HEK293 (cell line): ENCODE measurements at regions not wholly inside any gene's neighbourhood (a gene's known extent, or its start where the extent isn't known, plus 50 kb on each side); places are given as distances from the start of the nearest gene placed in this dataset.
A peak's percentile ranks its signal among the peaks of the same experiment; 100 is the strongest.

Source experiments
- CTCF ChIA-PET: fragments of 350-600 bp; formaldehyde crosslinking; extraction: SDS; loops from one replicate; lab custom pipeline; 2021; ENCODE audit warnings: antibody characterized with exemption; lab: Yijun Ruan, JAX
- POLR2A ChIA-PET: fragments of 300-600 bp; formaldehyde crosslinking; extraction: SDS; loops from one replicate; lab custom pipeline; 2020; ENCODE audit warnings: antibody characterized with exemption, inconsistent platforms; lab: Yijun Ruan, JAX
- H3K27ac ChIP-seq: fragments of 200-500 bp; sonication (Bioruptor generic); 2 replicates; pipeline ENCODE4 v1.5.1; 2014; ENCODE audit warnings: low read depth, low read length, control low read depth, inconsistent platforms; ENCODE audit errors: extremely low read depth
- H3K36me3 ChIP-seq, 2 experiments: fragments of 200-500 bp in 1 of 2; sonication (Bioruptor generic) in 1 of 2; 1 replicate in 1 of 2; 2 replicates in 1 of 2; pipeline ENCODE4 v1.5.1; 2014 to 2017; ENCODE audit warnings: inconsistent platforms in 2 of 2, low read length in 2 of 2; ENCODE audit not compliant: control insufficient read depth in 2 of 2, insufficient read depth in 1 of 2
- H3K4me1 ChIP-seq: fragments of 200-500 bp; sonication (Bioruptor generic); 2 replicates; pipeline ENCODE4 v1.5.1; 2014; ENCODE audit warnings: mild to moderate bottlenecking, low read length, inconsistent platforms; ENCODE audit not compliant: control insufficient read depth, insufficient read depth
- H3K4me3 ChIP-seq: 2 replicates; pipeline ENCODE4 v1.5.1; 2011; ENCODE audit warnings: low read depth, mild to moderate bottlenecking, control low read depth, low read length, moderate library complexity
- H3K9me3 ChIP-seq: fragments of 200-500 bp; sonication (Bioruptor generic); 2 replicates; pipeline ENCODE4 v1.5.1; 2014; ENCODE audit warnings: low read depth, low read length, inconsistent platforms; ENCODE audit not compliant: control insufficient read depth, insufficient read depth
- HOXC10 ChIP-seq: sonication (generic); formaldehyde crosslinking; IDR thresholded peaks from 2 replicates; pipeline ENCODE4 v1.8.1; 2023; ENCODE audit warnings: mild to moderate bottlenecking, missing genetic modification reagents
- KLF10 ChIP-seq: fragments of 450-650 bp; IDR thresholded peaks from 2 replicates; pipeline ENCODE4 v1.5.1; 2018; ENCODE audit warnings: missing biosample characterization, mild to moderate bottlenecking, missing genetic modification characterization
- OSR2 ChIP-seq: fragments of 450-650 bp; formaldehyde crosslinking; IDR thresholded peaks from 2 replicates; pipeline ENCODE4 v1.5.1; 2016; ENCODE audit warnings: missing biosample characterization, missing genetic modification characterization
- REPIN1 ChIP-seq: fragments of 450-650 bp; formaldehyde crosslinking; IDR thresholded peaks from 2 replicates; pipeline ENCODE4 v1.5.1; 2017; ENCODE audit warnings: missing biosample characterization, missing genetic modification characterization, low read depth
- SCRT2 ChIP-seq: fragments of 450-650 bp; formaldehyde crosslinking; IDR thresholded peaks from 2 replicates; pipeline ENCODE4 v1.5.1; 2016; ENCODE audit warnings: missing biosample characterization, missing genetic modification characterization
- YY2 ChIP-seq: fragments of 450-650 bp; formaldehyde crosslinking; IDR thresholded peaks from 2 replicates; pipeline ENCODE4 v1.5.1; 2016; ENCODE audit warnings: missing biosample characterization, missing genetic modification characterization
- ZBTB11 ChIP-seq: fragments of 450-650 bp; formaldehyde crosslinking; conservative IDR thresholded peaks from 2 replicates; pipeline ENCODE4 v1.5.1; 2016; ENCODE audit warnings: low read depth, missing biosample characterization, missing genetic modification characterization
- ZBTB44 ChIP-seq: fragments of 450-650 bp; IDR thresholded peaks from 2 replicates; pipeline ENCODE4 v1.5.1; 2018; ENCODE audit warnings: missing biosample characterization, mild to moderate bottlenecking, missing genetic modification characterization
- ZIC2 ChIP-seq: fragments of 450-650 bp; formaldehyde crosslinking; IDR thresholded peaks from 2 replicates; pipeline ENCODE4 v1.5.1; 2016; ENCODE audit warnings: missing biosample characterization, missing genetic modification characterization
- ZNF155 ChIP-seq: fragments of 450-650 bp; formaldehyde crosslinking; IDR thresholded peaks from 2 replicates; pipeline ENCODE4 v1.5.1; 2016; ENCODE audit warnings: missing biosample characterization, missing genetic modification characterization
- ZNF157 ChIP-seq: fragments of 450-650 bp; formaldehyde crosslinking; IDR thresholded peaks from 2 replicates; pipeline ENCODE4 v1.5.1; 2016; ENCODE audit warnings: missing biosample characterization, missing genetic modification characterization
- ZNF23 ChIP-seq: fragments of 450-650 bp; formaldehyde crosslinking; IDR thresholded peaks from 2 replicates; pipeline ENCODE4 v1.5.1; 2016; ENCODE audit warnings: missing biosample characterization, missing genetic modification characterization, borderline replicate concordance
- ZNF248 ChIP-seq: fragments of 450-650 bp; formaldehyde crosslinking; IDR thresholded peaks from 2 replicates; pipeline ENCODE4 v1.5.1; 2017; ENCODE audit warnings: missing biosample characterization, missing genetic modification characterization
- ZNF335 ChIP-seq: fragments of 450-650 bp; formaldehyde crosslinking; conservative IDR thresholded peaks from 2 replicates; pipeline ENCODE4 v1.5.1; 2016; ENCODE audit warnings: missing biosample characterization, missing genetic modification characterization
- ZNF416 ChIP-seq: fragments of 450-650 bp; formaldehyde crosslinking; IDR thresholded peaks from 2 replicates; pipeline ENCODE4 v1.5.1; 2016; ENCODE audit warnings: missing biosample characterization, missing genetic modification characterization
- ZNF621 ChIP-seq: fragments of 450-650 bp; formaldehyde crosslinking; IDR thresholded peaks from 2 replicates; pipeline ENCODE4 v1.5.1; 2017; ENCODE audit warnings: missing biosample characterization, missing genetic modification characterization
- ZNF76 ChIP-seq: fragments of 450-650 bp; formaldehyde crosslinking; IDR thresholded peaks from 2 replicates; pipeline ENCODE4; 2016; ENCODE audit warnings: low read depth, missing biosample characterization, missing genetic modification characterization, borderline replicate concordance
- ZNF777 ChIP-seq: fragments of 450-650 bp; formaldehyde crosslinking; IDR thresholded peaks from 2 replicates; pipeline ENCODE4 v1.5.1; 2017; ENCODE audit warnings: missing biosample characterization, missing genetic modification characterization, borderline replicate concordance
- ZSCAN5A ChIP-seq: fragments of 450-650 bp; formaldehyde crosslinking; IDR thresholded peaks from 2 replicates; pipeline ENCODE4 v1.5.1; 2016; ENCODE audit warnings: missing biosample characterization, missing genetic modification characterization
- TF ChIP-seq, protein P1 (sequence below): fragments of 450-650 bp; formaldehyde crosslinking; IDR thresholded peaks from 2 replicates; pipeline ENCODE4 v1.5.1; 2016; ENCODE audit warnings: missing biosample characterization, missing genetic modification characterization
- TF ChIP-seq, protein P2 (sequence below): fragments of 450-650 bp; IDR thresholded peaks from 2 replicates; pipeline ENCODE4 v1.5.1; 2018; ENCODE audit warnings: missing biosample characterization, missing genetic modification characterization

DNA sequence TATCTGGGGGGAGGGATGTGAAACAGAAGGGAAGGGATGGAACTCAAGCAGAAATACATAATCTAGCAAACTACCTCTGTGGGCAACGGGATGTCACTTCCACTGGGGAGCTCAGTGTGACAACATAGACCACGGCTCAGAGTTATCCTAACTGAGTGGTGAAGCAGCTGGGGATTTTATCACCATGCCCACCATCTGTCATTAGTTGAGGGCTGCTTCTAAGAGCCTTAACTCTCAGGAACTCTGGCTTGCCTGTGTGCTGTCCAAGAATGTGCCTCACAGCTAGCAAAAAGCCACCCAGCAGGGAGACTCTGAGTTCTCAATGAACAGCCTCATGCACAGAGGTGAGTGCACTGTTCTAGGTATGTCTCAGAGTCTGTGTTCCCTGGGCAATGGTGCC lies 90.6 kb upstream of the CXCL14 start:
- TF ChIP-seq, protein P1, sequence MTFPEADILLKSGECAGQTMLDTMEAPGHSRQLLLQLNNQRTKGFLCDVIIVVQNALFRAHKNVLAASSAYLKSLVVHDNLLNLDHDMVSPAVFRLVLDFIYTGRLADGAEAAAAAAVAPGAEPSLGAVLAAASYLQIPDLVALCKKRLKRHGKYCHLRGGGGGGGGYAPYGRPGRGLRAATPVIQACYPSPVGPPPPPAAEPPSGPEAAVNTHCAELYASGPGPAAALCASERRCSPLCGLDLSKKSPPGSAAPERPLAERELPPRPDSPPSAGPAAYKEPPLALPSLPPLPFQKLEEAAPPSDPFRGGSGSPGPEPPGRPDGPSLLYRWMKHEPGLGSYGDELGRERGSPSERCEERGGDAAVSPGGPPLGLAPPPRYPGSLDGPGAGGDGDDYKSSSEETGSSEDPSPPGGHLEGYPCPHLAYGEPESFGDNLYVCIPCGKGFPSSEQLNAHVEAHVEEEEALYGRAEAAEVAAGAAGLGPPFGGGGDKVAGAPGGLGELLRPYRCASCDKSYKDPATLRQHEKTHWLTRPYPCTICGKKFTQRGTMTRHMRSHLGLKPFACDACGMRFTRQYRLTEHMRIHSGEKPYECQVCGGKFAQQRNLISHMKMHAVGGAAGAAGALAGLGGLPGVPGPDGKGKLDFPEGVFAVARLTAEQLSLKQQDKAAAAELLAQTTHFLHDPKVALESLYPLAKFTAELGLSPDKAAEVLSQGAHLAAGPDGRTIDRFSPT (tag by site-specific recombination) = no peak
- TF ChIP-seq ZIC2 (tag by site-specific recombination) = peak; percentile 33; the same call in 1 of the 2 replicates
- H3K9me3 ChIP-seq = no peaks in the 10 kb centered on the region
- H3K4me3 ChIP-seq = no peak overlapping the region
- POLR2A ChIA-PET = no interaction called here
- no peaks in the 10 kb centered on the region for H3K4me1 ChIP-seq
- no peak overlapping the region for H3K27ac ChIP-seq
- CTCF ChIA-PET = interaction anchor here (1.1 kb wide), 1 partner anchor 104 kb away, joined by 3 read pairs; no protein-coding TSS in a partner anchor
- no peaks in the 10 kb centered on the region for H3K36me3 ChIP-seq

GRCh38 chr5:135667673-135668072 lies 88.9 kb upstream of the CXCL14 start:
- ChIA-PET POLR2A (no interaction called here), CTCF (interaction anchor here (0.5 to 1.3 kb wide), 4 partner anchors 29 to 242 kb away, joined by 3 to 5 read pairs (median 4); no protein-coding TSS in a partner anchor)
- Histone ChIP-seq H3K27ac (no peak overlapping the region), H3K36me3 (no peaks in the 10 kb centered on the region), H3K9me3 (no peaks in the 10 kb centered on the region), H3K4me3 (no peak overlapping the region), H3K4me1 (no peaks in the 10 kb centered on the region; the same call in 1 of the 2 replicates)
- no peak for TF ChIP-seq ZNF416
- TF ChIP-seq ZNF76 (tag by site-specific recombination) = no peak
- TF ChIP-seq ZNF335 (tag by site-specific recombination) = 0 out of 2 replicates have a peak, but pooled peaks have one; percentile 24
- TF ChIP-seq SCRT2 (tag by site-specific recombination) = peak; percentile 80

DNA sequence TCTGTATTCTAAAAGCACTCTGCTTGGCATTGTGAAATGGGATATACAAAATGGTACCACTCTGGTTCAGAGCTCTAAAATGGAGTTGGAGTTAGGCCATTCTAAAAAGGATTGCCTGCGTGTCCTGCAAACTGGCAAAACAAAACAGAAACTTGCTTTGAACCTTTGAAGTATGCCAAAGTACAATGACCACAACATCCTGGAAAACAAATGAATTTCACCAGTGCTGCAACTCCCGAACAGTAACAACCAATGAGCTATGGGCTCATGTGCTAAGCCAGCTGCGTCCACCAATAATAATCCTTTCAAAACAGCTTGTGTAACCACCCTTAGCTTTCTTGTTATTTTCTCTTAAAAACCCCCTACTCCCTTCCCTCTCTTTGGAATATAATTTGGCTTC lies 88.4 kb upstream of the CXCL14 start:
- POLR2A ChIA-PET = no interaction called here
- H3K4me1 ChIP-seq = peaks cover 2% of the 10 kb centered on the region
- no peak for TF ChIP-seq ZNF155
- TF ChIP-seq OSR2 (tag by site-specific recombination) = no peak
- no peak for TF ChIP-seq KLF10
- no peak for TF ChIP-seq ZBTB44 (tag by site-specific recombination)
- TF ChIP-seq ZNF621 = no peak
- TF ChIP-seq ZNF23 (tag by site-specific recombination) = no peak
- no peak for TF ChIP-seq ZNF248 (tag by site-specific recombination)
- TF ChIP-seq ZSCAN5A = no peak
- no peak for TF ChIP-seq REPIN1
- no peak for TF ChIP-seq HOXC10 (CRISPR knock-in tag)
- no peak for TF ChIP-seq ZNF157 (tag by site-specific recombination)
- TF ChIP-seq ZBTB11 (tag by site-specific recombination) = no peak
- no peak for TF ChIP-seq YY2 (tag by site-specific recombination)
- TF ChIP-seq ZNF777 (tag by site-specific recombination) = no peak
- TF ChIP-seq, protein P2, sequence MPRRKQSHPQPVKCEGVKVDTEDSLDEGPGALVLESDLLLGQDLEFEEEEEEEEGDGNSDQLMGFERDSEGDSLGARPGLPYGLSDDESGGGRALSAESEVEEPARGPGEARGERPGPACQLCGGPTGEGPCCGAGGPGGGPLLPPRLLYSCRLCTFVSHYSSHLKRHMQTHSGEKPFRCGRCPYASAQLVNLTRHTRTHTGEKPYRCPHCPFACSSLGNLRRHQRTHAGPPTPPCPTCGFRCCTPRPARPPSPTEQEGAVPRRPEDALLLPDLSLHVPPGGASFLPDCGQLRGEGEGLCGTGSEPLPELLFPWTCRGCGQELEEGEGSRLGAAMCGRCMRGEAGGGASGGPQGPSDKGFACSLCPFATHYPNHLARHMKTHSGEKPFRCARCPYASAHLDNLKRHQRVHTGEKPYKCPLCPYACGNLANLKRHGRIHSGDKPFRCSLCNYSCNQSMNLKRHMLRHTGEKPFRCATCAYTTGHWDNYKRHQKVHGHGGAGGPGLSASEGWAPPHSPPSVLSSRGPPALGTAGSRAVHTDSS (tag by site-specific recombination) = no peak
- no peak overlapping the region for H3K27ac ChIP-seq
- CTCF ChIA-PET = interaction anchor here (0.6 to 1.3 kb wide), 2 partner anchors 210 to 351 kb away, joined by 5 to 6 read pairs; no protein-coding TSS in a partner anchor
- H3K4me3 ChIP-seq = no peak overlapping the region
- H3K36me3 ChIP-seq = no peaks in the 10 kb centered on the region
- no peaks in the 10 kb centered on the region for H3K9me3 ChIP-seq
